Gastrocnemius medialis (tissue), 4 donors: ENCODE measurements at regions not wholly inside any gene's neighbourhood (a gene's known extent, or its start where the extent isn't known, plus 50 kb on each side); places are given as distances from the start of the nearest gene placed in this dataset.

ENCODE experiments used
- POLR2A ChIP-seq, 2 donors: fragments of 450-650 bp; IDR thresholded peaks; one replicate each; pipeline ENCODE4 v1.6.1; 2017; ENCODE audit warnings: antibody characterized with exemption in 2 of 2, mild to moderate bottlenecking in 2 of 2, moderate library complexity in 2 of 2
- TF ChIP-seq, protein P1 (sequence below), 5 experiments: fragments of 450-650 bp in 3 of 5; fragments of 200-600 bp in 2 of 5; sonication (generic) in 2 of 5; IDR thresholded peaks in 4 of 5; conservative IDR thresholded peaks in 1 of 5; 1 replicate in 4 of 5; 2 replicates in 1 of 5; pipeline ENCODE4 v1.5.1; 2016 to 2019; ENCODE audit warnings: antibody characterized with exemption in 5 of 5, mild to moderate bottlenecking in 3 of 5, moderate library complexity in 3 of 5

DNA sequence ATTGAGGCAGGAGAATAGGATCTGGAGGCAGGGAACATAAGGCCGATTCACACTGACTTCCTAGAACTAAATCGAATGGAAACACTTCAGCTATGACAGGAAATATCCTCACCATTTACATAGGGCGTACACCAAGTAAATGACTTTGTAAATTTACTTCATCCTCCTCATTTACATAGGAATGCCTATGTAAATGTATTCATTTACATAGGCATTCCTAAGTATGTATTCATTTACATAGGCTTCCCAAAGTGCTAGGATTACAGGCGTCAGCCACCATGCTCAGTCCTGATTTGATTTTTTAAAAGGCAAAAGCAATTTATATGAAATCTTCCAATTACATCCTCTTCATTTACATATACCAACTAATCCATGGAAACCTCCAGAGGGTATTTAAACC is 133.1 kb upstream of the RFC3 start:
- TF ChIP-seq, protein P1, sequence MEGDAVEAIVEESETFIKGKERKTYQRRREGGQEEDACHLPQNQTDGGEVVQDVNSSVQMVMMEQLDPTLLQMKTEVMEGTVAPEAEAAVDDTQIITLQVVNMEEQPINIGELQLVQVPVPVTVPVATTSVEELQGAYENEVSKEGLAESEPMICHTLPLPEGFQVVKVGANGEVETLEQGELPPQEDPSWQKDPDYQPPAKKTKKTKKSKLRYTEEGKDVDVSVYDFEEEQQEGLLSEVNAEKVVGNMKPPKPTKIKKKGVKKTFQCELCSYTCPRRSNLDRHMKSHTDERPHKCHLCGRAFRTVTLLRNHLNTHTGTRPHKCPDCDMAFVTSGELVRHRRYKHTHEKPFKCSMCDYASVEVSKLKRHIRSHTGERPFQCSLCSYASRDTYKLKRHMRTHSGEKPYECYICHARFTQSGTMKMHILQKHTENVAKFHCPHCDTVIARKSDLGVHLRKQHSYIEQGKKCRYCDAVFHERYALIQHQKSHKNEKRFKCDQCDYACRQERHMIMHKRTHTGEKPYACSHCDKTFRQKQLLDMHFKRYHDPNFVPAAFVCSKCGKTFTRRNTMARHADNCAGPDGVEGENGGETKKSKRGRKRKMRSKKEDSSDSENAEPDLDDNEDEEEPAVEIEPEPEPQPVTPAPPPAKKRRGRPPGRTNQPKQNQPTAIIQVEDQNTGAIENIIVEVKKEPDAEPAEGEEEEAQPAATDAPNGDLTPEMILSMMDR (IDR thresholded peaks at IDR 0.05 in 4 of 5, conservative IDR thresholded peaks at IDR 0.05 in 1 of 5): no peak
- TF ChIP-seq POLR2A (IDR thresholded peaks at IDR 0.05): no peak
